ENCODE measurements at regions not wholly inside any gene's neighbourhood (a gene's known extent, or its start where the extent isn't known, plus 50 kb on each side); places are given as distances from the start of the nearest gene placed in this dataset.

GRCh38 chrX:1108501-1109445 lies 103.7 kb downstream of the CRLF2 start (continued):
- no peak for TF ChIP-seq CTCF (IDR thresholded peaks at IDR 0.05; ENCODE audit: control extremely low read depth in 1 of 3, insufficient read depth in 1 of 3, low read depth in 1 of 3, low read length in 3 of 3)
- TF ChIP-seq TBP (IDR thresholded peaks at IDR 0.05; ENCODE audit: low read depth, low read length), result no peak

All from H1 (cell line).